ENCODE measurements at regions not wholly inside any gene's neighbourhood (a gene's known extent, or its start where the extent isn't known, plus 50 kb on each side); places are given as distances from the start of the nearest gene placed in this dataset.

DNA sequence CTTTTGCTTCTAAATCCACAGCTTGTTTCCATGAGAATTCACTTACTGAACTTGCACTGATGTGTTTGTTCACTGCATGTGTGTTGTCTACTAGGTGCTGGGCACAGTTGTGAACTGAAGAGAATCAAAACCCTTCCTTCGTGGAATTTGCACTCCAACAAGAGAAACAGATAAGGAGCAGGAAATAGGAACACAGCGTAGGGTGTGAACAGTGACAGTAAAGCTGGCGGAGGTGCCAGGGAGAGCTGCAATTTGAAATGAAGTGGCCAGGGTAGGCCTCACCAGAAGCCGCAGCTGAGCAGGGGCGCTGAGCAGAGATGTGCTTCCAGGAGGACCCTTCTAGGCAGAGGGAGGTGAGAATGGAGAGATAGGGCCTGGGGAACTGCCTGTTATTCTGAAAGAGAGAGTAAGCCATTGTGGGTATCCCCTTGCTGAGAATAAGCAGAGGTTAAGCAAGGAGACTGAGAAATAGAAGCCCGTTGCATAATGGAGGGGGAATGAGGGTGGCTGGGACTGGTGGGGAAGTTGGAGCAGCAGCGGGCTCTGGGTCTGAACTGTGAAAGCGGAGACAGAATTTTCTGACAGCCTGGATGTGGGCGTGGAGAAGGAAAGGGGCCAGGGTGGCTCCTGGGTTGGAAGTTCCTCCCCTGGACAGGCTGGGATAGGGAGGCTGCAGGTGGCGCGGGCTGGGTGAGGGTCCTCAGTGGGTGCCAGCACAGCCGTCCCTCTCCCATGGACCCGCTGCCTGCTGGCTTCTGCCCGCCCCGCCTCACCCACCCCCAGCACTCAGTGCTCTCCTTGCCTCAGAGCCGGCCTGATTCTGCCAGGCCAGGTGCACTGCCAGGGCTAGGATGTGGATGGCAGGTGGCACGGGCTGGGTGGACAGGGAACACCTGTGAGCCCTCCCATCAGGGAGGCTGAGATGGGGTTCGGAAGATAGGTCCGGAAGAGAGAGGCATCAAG, 114.7 kb upstream of the AFDN start:
- H3K27ac ChIP-seq (ENCODE audit: low read depth, low read length, severe bottlenecking) = no peak overlapping the region
- H3K4me3 ChIP-seq (ENCODE audit: extremely low read depth, insufficient read depth, low read length, poor library complexity, severe bottlenecking) = no peak overlapping the region
- H3K4me1 ChIP-seq (ENCODE audit: control insufficient read depth, insufficient read depth, low read length, poor library complexity, severe bottlenecking) = no peaks in the 10 kb centered on the region
- H3K36me3 ChIP-seq (ENCODE audit: control insufficient read depth, insufficient read depth, low read length) = no peaks in the 10 kb centered on the region
- H3K9me3 ChIP-seq (ENCODE audit: control insufficient read depth, low read length) = no peaks in the 10 kb centered on the region
- 90 to 92% methylated on average over 14 of the region's 19 CpGs for WGBS, 2 experiments (ENCODE audit: insufficient coverage in 2 of 2)

DNA sequence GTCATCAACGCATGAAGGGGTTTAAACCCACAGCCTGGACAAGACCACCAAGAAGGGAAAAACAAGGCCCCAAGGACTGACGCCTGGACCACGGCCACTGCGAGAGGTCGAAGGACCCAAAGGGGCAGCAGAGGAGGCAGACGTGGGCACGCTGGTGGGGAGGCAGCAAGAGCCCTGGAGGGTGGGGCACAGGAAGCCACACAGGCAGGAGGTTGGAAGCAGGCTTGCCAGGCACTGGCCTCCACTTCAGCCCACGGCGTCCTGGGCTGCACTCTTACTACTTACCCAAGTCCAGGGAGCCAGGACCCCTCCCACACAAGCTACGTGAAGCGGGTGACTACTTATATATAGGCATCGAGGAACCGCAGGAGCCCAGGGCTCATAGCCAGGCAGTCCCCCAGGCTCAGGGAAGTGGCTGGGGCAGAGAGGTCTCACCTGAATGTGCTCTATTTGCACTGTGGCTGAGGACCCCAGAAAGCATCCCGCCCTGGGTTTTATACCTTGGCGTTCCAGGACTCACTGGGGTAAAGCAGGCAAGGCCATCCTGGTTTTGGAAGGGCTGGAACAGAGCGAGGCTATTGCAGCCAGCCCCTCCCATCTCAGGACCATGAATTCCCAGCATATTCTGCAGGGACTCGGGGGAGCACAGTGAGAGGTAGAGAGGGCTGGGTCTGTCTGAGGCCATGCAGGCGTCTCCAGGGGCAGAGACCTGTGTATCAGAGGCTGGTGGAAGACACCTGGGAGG, 113.8 kb upstream of the AFDN start:
- no peak overlapping the region for H3K4me3 ChIP-seq (ENCODE audit: extremely low read depth, insufficient read depth, low read length, poor library complexity, severe bottlenecking)
- no peaks in the 10 kb centered on the region for H3K9me3 ChIP-seq (ENCODE audit: control insufficient read depth, low read length)
- 89 to 90% methylated on average over 14 of the region's 18 CpGs for WGBS, 2 experiments (ENCODE audit: insufficient coverage in 2 of 2)
- no peak overlapping the region for H3K27ac ChIP-seq (ENCODE audit: low read depth, low read length, severe bottlenecking)
- H3K36me3 ChIP-seq (ENCODE audit: control insufficient read depth, insufficient read depth, low read length) = no peaks in the 10 kb centered on the region
- no peaks in the 10 kb centered on the region for H3K4me1 ChIP-seq (ENCODE audit: control insufficient read depth, insufficient read depth, low read length, poor library complexity, severe bottlenecking)

DNA sequence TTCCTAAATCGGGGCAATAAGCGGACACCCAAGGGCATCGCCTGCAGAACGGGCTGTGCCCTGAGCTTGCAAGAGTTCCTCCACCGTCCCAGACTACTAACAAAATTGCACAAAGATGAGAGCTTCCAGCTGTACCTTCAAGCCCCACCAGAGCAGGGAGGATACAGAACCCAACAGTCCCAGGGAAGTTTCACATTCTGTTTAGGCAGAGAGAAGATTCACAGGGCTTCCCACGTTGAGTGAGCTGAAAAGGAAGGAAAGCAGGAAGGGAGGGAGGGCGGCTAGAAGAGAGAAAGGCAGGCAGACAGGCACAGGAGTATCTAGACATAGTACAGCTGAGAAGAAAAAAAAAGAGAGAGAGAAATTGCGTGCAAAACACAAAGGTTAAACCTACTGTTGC, 112.6 kb upstream of the AFDN start:
- Histone ChIP-seq H3K36me3 (ENCODE audit: control insufficient read depth, insufficient read depth, low read length) (no peaks in the 10 kb centered on the region), H3K27ac (ENCODE audit: low read depth, low read length, severe bottlenecking) (no peak overlapping the region), H3K4me1 (ENCODE audit: control insufficient read depth, insufficient read depth, low read length, poor library complexity, severe bottlenecking) (no peaks in the 10 kb centered on the region), H3K4me3 (ENCODE audit: extremely low read depth, insufficient read depth, low read length, poor library complexity, severe bottlenecking) (no peak overlapping the region), H3K9me3 (ENCODE audit: control insufficient read depth, low read length) (no peaks in the 10 kb centered on the region)
- 54 to 64% methylated on average over 4 to 6 of the region's 8 CpGs for WGBS, 2 experiments (ENCODE audit: insufficient coverage in 2 of 2)

DNA sequence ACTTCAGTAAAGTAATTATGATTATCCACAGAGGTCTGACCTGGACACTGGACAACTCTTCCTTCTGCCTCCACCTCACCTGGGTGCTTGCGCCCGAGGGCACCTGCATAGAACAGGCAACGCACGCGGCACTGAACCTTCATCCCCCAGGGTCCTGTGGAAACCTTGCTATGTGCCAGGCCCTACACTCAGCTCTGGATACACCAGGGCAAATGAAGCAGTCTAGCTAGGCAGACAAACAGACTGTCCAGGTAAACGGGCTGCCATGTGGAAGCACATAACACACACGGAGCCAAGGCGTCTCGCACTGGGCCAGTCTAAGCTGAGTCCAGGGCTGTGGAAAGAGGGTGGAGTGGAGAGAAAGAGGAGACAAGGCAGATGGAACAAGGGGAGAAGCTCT, 109.3 kb upstream of the AFDN start:
- Histone ChIP-seq H3K27ac (ENCODE audit: low read depth, low read length, severe bottlenecking) (no peak overlapping the region), H3K4me3 (ENCODE audit: extremely low read depth, insufficient read depth, low read length, poor library complexity, severe bottlenecking) (no peak overlapping the region), H3K9me3 (ENCODE audit: control insufficient read depth, low read length) (no peaks in the 10 kb centered on the region), H3K36me3 (ENCODE audit: control insufficient read depth, insufficient read depth, low read length) (no peaks in the 10 kb centered on the region), H3K4me1 (ENCODE audit: control insufficient read depth, insufficient read depth, low read length, poor library complexity, severe bottlenecking) (no peaks in the 10 kb centered on the region)
- WGBS, 2 experiments (ENCODE audit: insufficient coverage in 2 of 2) = 95 to 97% methylated on average over 8 to 9 of the region's 9 CpGs

DNA sequence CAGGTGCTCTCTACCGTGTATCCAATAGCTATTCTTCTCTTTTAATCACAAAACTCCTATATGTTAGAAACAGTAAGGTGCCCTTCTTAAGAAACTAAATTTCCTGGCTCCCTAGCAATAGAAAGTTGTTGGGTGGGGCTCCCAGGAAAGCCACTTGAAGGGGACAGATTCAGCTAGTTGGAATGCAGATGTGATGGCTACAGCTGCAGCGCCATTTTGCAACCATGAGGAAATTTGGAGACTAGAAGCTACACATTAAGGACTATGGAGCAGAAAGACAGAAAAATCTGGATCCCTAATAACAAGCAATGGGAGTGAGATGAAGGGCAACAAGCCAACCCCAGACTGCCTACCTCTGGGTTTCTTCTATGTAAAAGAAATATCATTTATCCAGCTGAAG, 108.8 kb upstream of the AFDN start:
- H3K36me3 ChIP-seq (ENCODE audit: control insufficient read depth, insufficient read depth, low read length) = no peaks in the 10 kb centered on the region
- no peaks in the 10 kb centered on the region for H3K9me3 ChIP-seq (ENCODE audit: control insufficient read depth, low read length)
- H3K4me3 ChIP-seq (ENCODE audit: extremely low read depth, insufficient read depth, low read length, poor library complexity, severe bottlenecking) = no peak overlapping the region
- 71 to 92% methylated on average over 1 of the region's 2 CpGs for WGBS, 2 experiments (ENCODE audit: insufficient coverage in 2 of 2)
- H3K4me1 ChIP-seq (ENCODE audit: control insufficient read depth, insufficient read depth, low read length, poor library complexity, severe bottlenecking) = no peaks in the 10 kb centered on the region
- H3K27ac ChIP-seq (ENCODE audit: low read depth, low read length, severe bottlenecking) = no peak overlapping the region

DNA sequence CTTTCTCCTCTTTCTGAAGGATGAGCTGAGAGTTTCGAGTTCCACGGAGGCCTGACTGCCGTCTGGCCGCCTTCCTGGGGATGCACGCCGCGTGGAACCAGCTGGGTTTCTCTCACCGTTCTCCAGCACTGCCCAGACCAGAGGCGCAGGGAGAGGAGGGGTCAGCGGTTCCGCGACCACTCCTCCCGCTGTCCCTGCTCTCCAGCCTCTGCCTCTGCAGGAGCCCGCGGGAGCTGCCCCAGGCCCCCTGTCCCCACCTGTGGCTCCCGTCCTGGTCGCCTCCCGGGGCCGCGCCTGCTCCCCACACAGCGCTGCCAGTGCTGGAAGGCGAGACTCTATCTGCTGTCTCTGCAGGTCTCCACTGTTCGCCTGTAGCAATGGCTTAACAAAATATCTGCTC, 106.8 kb upstream of the AFDN start:
- Histone ChIP-seq H3K27ac (ENCODE audit: low read depth, low read length, severe bottlenecking) (no peak overlapping the region), H3K4me1 (ENCODE audit: control insufficient read depth, insufficient read depth, low read length, poor library complexity, severe bottlenecking) (no peaks in the 10 kb centered on the region), H3K4me3 (ENCODE audit: extremely low read depth, insufficient read depth, low read length, poor library complexity, severe bottlenecking) (no peak overlapping the region), H3K36me3 (ENCODE audit: control insufficient read depth, insufficient read depth, low read length) (no peaks in the 10 kb centered on the region), H3K9me3 (ENCODE audit: control insufficient read depth, low read length) (no peaks in the 10 kb centered on the region)
- 95 to 96% methylated on average over 13 to 22 of the region's 23 CpGs for WGBS, 2 experiments (ENCODE audit: insufficient coverage in 2 of 2)

DNA sequence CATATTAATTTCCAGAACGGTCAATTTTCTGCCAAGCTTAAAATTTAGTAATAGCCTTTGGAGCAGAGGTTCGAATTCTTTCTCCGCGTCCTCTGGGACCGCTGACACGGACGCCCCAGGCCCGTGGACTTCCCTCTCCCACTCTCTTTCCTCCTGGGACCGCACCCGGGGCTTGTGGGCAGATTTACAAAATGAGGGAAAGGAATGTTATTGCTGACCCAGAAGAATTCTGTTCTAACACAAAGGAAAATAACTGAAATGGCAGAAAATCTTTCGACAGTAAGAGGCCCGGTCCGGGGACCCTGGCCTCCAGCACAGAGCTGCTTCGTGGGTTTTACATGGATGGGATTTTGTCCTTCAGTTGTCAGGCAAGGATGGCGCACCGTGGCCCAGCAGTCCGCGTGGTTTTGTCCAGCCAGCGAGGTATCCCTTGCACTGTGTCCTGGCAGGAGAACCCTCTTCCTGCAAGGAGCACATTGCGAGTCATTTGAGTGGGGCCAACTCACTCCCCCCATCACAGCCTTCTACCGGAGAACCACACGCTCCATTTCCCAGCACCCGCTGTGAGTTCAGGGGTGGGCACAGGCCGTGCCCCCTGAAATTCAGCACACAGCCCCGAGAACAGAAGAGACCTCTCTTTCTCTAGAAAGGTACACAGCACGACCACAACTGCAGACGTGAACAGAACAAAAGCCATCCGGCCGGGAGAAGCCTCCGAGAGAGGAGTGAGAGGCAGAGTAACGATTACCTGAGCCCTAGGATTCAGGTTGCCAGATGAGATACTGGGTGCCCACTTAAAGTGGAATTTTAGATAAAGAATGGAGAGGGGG, 106.0 kb upstream of the AFDN start:
- no peaks in the 10 kb centered on the region for H3K9me3 ChIP-seq (ENCODE audit: control insufficient read depth, low read length)
- no peak overlapping the region for H3K27ac ChIP-seq (ENCODE audit: low read depth, low read length, severe bottlenecking)
- no peak overlapping the region for H3K4me3 ChIP-seq (ENCODE audit: extremely low read depth, insufficient read depth, low read length, poor library complexity, severe bottlenecking)
- no peaks in the 10 kb centered on the region for H3K36me3 ChIP-seq (ENCODE audit: control insufficient read depth, insufficient read depth, low read length)
- no peaks in the 10 kb centered on the region for H3K4me1 ChIP-seq (ENCODE audit: control insufficient read depth, insufficient read depth, low read length, poor library complexity, severe bottlenecking)
- 95 to 97% methylated on average over 21 to 27 of the region's 31 CpGs for WGBS, 2 experiments (ENCODE audit: insufficient coverage in 2 of 2)

DNA sequence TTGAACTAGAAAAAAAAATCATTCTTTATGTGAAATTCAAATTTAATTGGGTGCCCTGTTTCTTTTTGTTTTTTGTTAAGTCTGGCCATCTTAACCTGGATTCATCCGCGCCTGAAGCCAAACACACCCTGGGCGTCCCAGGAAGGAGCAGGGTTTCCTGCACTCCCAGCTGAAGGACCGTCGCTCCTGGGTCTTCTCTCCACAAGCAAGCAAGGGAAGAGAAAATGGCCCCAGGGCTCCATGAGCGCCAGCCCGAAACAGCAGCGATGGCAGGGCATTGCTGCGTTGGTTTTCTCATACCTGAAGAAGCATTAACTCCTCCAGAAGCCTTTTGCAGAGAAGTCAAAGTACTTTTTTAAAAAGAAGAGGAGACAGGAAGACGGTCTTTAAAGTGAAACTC, 105.4 kb upstream of the AFDN start:
- Histone ChIP-seq H3K4me1 (ENCODE audit: control insufficient read depth, insufficient read depth, low read length, poor library complexity, severe bottlenecking) (no peaks in the 10 kb centered on the region), H3K4me3 (ENCODE audit: extremely low read depth, insufficient read depth, low read length, poor library complexity, severe bottlenecking) (no peak overlapping the region), H3K9me3 (ENCODE audit: control insufficient read depth, low read length) (no peaks in the 10 kb centered on the region), H3K27ac (ENCODE audit: low read depth, low read length, severe bottlenecking) (no peak overlapping the region), H3K36me3 (ENCODE audit: control insufficient read depth, insufficient read depth, low read length) (no peaks in the 10 kb centered on the region)
- WGBS, 2 experiments (ENCODE audit: insufficient coverage in 2 of 2) = 98 to 99% methylated on average over 9 to 10 of the region's 10 CpGs

DNA sequence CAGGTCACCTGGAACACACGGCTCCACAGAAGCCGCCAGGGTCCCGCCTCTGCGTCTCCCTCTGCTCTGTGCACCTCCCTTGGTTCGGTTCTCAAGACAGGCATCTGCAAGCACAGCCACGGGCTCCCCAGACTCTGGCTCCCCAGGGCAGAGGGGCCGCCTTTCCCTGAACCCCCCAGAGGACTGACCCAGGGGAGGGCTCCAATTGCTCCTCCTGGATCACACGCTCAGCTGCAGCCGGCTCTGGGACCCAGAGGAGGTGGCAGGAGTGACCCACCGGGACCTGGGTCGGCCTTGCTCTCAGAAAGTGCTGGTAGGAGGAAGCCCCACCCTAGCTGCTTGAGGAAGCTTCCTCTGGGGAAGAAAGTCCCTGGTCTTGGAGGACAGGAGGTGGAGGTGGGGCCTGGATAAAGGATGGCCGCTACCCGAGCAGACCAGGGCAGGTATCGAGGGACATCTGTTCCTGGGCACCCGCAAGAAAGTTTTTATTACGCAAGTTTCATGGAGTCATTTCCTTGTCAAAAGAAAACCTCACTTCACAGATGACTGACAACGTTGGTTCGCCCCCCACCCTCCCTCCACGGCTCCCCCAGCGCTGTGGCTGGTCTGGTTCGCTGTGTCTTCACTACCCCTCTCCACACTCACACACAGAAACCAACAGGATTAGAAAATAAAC, 103.9 kb upstream of the AFDN start:
- Histone ChIP-seq H3K36me3 (ENCODE audit: control insufficient read depth, insufficient read depth, low read length) (no peaks in the 10 kb centered on the region), H3K9me3 (ENCODE audit: control insufficient read depth, low read length) (no peaks in the 10 kb centered on the region), H3K27ac (ENCODE audit: low read depth, low read length, severe bottlenecking) (no peak overlapping the region), H3K4me3 (ENCODE audit: extremely low read depth, insufficient read depth, low read length, poor library complexity, severe bottlenecking) (no peak overlapping the region), H3K4me1 (ENCODE audit: control insufficient read depth, insufficient read depth, low read length, poor library complexity, severe bottlenecking) (no peaks in the 10 kb centered on the region)
- WGBS, 2 experiments (ENCODE audit: insufficient coverage in 2 of 2) = 87 to 96% methylated on average over 21 of the region's 21 CpGs

DNA sequence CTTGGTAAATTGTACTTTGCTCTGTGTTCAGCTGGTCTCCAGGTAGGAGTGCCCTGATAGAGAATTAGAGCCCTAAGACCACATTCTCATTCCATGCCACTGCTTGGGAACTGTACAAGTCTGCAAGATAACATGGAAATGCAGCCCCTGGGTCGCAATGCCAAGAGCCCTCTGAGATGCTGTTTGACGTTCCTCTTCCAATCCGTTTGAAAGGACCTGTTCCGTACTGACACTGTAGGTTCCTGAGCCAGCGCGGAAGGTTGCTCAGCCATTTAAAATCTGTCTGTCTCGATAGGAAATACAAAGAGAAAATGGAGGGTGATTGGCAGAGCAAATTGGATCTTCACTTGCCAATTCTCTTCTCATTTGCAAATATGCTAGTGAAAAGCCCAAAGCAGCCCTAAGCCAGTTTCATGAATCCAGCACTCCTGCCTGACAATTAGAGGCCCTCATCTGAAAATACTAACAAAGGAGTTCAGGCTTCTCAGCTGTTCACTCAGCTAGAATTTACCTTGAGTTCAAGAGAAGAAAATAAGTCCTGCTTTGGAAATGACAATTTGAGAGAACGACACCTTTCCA, 100.6 kb upstream of the AFDN start:
- no peaks in the 10 kb centered on the region for H3K36me3 ChIP-seq (ENCODE audit: control insufficient read depth, insufficient read depth, low read length)
- WGBS, 2 experiments (ENCODE audit: insufficient coverage in 2 of 2) = 94 to 96% methylated on average over 7 of the region's 8 CpGs
- no peak overlapping the region for H3K4me3 ChIP-seq (ENCODE audit: extremely low read depth, insufficient read depth, low read length, poor library complexity, severe bottlenecking)
- H3K9me3 ChIP-seq (ENCODE audit: control insufficient read depth, low read length) = no peaks in the 10 kb centered on the region
- H3K27ac ChIP-seq (ENCODE audit: low read depth, low read length, severe bottlenecking) = no peak overlapping the region
- H3K4me1 ChIP-seq (ENCODE audit: control insufficient read depth, insufficient read depth, low read length, poor library complexity, severe bottlenecking) = no peaks in the 10 kb centered on the region

All from mesodermal cell (in vitro differentiated cells).